HG02885 (cell line): ENCODE measurements at regions not wholly inside any gene's neighbourhood (a gene's known extent, or its start where the extent isn't known, plus 50 kb on each side); places are given as distances from the start of the nearest gene placed in this dataset.
A peak's percentile ranks its signal among the peaks of the same experiment; 100 is the strongest.

Experiments used
- ATAC-seq: cut with Tn5 transposase; IDR thresholded peaks from one replicate; pipeline ENCODE4 v1.9.1; 2021; ENCODE audit warnings: mild to moderate bottlenecking; ENCODE audit not compliant: unreplicated experiment, poor library complexity

- no peak for ATAC-seq
These were observed 159.0 kb downstream of the TRMT11 start for GRCh38 chr6:126145351-126145750.

DNA sequence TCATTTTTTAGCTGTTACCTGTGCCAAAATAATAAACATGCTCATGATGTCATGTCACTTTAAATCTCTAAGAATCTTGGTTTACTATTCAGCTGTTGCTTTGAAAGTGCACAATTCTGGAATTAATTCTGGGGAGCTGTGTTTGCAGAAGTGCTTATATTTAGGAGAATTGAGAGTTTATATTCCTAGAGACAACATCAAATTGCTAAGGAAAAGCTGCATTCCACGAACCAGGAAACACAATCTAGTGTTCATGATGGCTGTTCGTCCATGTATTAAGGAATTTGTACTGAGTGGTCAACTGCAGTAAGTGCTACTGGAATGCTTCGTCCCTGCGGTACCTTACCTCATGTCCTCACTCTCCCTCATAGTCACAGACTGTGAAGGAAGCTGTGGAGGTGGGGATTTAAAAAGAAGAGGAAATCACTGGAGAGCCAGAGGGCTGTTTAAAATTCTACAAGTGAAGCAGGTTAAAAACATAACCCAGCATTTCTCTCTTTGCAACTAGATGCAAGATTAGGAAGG lies 161.0 kb downstream of the TRMT11 start:
- ATAC-seq = no peak

DNA sequence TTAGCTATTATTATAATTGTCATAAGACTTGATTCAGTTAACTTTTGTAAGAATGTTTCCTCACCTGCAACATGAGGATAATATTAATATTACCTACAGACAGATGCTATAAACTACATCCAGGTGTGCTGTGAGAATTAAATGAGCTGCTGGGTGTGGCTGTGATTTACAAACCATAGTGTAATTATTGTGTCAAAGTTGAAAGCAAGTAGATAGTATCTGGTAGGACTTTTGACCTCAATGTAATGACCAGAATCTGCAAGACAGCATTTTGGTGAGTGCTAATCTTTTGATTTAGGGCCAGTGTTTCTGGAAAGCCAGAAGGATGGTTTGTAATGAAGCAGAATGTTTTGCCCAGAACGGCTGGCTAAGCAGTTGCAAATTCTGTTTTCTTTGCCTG lies 162.5 kb downstream of the TRMT11 start:
- no peak for ATAC-seq

- ATAC-seq = no peak
These were observed 166.0 kb downstream of the TRMT11 start for GRCh38 chr6:126152372-126152745.

GRCh38 chr6:126153661-126154060 lies 167.3 kb downstream of the TRMT11 start:
- no peak for ATAC-seq

- ATAC-seq = peak; percentile 92
These were observed 170.6 kb downstream of the TRMT11 start for GRCh38 chr6:126156973-126157372.

DNA sequence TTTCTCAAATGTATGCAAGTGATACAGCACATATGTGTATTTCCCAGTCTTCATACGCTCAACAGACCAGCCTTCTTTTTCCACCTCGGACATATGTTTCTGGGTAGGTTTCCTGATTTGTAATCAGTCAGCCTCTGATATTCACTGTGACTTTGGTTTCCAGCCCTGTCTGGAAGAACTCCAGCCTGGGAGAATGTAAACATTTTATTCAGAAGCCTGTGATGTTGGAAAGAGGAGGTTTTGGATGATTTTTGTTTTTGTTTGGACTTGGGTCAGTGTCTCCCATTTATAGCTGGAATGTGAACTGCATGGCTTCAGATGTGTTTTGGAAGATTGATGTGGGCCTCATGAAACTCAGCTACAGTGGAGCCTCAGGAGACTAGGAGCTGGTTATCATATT lies 172.2 kb upstream of the CENPW start:
- ATAC-seq = no peak

- ATAC-seq = no peak
These were observed 169.5 kb upstream of the CENPW start for GRCh38 chr6:126170433-126170832.

GRCh38 chr6:126170978-126171382 lies 168.9 kb upstream of the CENPW start:
- ATAC-seq = peak; percentile 85

DNA sequence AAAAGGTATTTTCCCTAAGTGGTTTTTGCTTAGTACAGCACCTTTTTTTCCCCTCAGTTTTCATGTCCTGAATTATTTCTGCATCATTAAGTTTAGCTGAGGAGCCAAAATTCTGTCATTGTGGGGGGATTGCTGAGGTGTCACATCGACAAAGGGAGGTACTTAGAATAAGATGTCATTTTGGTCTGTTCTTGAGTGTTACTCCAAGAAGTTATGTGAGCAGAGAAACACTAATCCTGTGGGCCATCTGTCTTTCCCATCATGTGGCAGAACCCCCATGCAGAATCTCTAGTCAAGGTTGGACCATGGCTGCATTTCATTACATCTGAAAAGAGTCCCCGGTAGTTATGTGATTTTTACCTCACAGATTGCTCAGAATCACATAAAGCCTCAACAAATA lies 167.8 kb upstream of the CENPW start:
- no peak for ATAC-seq

GRCh38 chr6:126173265-126173664 lies 166.7 kb upstream of the CENPW start:
- no peak for ATAC-seq

GRCh38 chr6:126174697-126175096 lies 165.2 kb upstream of the CENPW start:
- ATAC-seq = no peak

- no peak for ATAC-seq
These were observed 164.7 kb upstream of the CENPW start for GRCh38 chr6:126175251-126175650.

- peak; percentile 53 for ATAC-seq
These were observed 163.6 kb upstream of the CENPW start for GRCh38 chr6:126176282-126176681.

- no peak for ATAC-seq
These were observed 159.3 kb upstream of the CENPW start for GRCh38 chr6:126180585-126180984.

DNA sequence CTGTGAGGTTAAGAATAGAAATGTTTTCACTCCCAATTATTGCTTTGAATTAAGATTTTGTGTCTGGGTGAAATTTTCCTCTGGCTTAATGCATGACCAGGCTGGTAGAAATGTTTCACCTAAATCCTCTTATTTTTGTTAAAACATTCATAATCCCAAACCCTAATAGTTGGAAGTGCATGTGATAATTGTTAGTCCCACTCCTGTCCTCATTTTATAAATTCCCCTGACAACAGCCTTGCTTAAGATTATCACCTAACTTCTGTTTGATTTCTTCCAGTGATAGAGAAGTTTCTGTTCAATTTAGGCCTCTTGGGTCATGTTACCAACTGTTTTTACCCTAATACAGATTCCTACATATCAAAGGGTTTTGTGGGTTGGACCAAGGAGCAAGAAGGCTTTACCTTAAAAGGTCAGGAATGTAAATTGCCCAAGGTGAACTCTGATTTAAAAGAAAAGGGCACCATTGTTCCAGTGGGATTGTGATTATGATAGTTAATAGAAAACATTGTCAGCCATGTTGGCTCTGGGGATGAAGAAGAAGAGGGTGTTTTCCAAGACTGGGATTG lies 158.7 kb upstream of the CENPW start:
- ATAC-seq = no peak

- ATAC-seq = no peak
These were observed 158.0 kb upstream of the CENPW start for GRCh38 chr6:126181890-126182289.

GRCh38 chr6:126182650-126183311 lies 157.1 kb upstream of the CENPW start:
- ATAC-seq = peak; percentile 47

DNA sequence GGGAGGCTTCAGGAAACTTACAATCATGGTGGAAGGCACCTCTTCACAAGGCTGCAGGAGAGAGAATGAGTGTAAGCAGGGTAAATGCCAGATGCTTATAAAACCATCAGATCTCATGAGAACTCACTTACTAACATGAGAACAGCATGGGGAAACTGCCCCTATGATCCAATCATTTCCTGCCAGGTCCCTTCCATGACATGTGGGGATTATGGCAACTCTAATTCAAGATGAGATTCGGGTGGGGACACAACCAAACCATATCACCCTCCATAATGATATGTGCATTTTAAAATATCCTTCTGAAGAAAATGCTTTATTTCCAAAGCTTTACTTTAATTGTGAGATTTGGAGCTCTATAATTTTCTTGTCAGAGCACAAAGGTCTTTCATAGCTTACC lies 154.1 kb upstream of the CENPW start:
- ATAC-seq = no peak

GRCh38 chr6:126188279-126188909 lies 151.5 kb upstream of the CENPW start:
- no peak for ATAC-seq

DNA sequence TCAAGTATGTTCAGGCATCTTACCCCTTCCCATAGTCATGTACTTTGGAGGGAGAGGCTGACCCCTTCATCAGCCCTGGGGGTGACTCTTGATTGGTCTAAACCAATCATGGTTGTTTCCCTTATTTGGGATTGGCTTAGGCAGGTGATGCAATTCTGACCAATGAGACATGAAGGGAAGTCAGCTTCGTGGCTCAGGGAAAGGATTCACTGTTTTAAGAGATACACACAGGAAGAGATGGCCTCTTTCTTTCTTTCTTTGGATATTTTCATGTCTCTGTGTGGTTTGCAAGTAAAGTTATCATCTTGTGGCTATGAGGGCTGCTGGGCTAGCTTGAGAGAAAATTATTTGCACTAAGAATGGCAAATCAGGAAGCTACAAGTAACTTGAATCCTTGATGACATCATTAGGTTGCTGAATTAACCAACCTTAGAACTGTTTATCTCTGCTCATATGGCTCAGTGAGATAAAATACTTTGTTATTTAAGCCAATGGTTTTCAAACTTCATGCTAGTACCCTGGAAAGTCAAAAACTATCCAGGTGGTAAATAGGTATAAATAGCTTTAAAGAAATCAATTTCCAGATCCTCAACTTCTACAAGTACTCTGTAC lies 144.2 kb upstream of the CENPW start:
- ATAC-seq = no peak
